ENCODE measurements at regions not wholly inside any gene's neighbourhood (a gene's known extent, or its start where the extent isn't known, plus 50 kb on each side); places are given as distances from the start of the nearest gene placed in this dataset.

GRCh38 chr11:70537576-70538571, 139.5 kb downstream of the CTTN start:
- DNase-seq, result no peak

- DNase-seq, result no peak
These were observed 140.5 kb downstream of the CTTN start for GRCh38 chr11:70538641-70539359.

GRCh38 chr11:70539360-70540095, 141.2 kb downstream of the CTTN start:
- no peak for DNase-seq

- DNase-seq, result no peak
These were observed 141.9 kb downstream of the CTTN start for GRCh38 chr11:70540196-70540595.

- DNase-seq, result no peak
These were observed 142.8 kb downstream of the CTTN start for GRCh38 chr11:70541176-70541575.

GRCh38 chr11:70541699-70542098, 143.4 kb downstream of the CTTN start:
- no peak for DNase-seq

GRCh38 chr11:70542406-70542805, 144.1 kb downstream of the CTTN start:
- DNase-seq, result no peak

- no peak for DNase-seq
These were observed 144.5 kb downstream of the CTTN start for GRCh38 chr11:70542811-70543210.

GRCh38 chr11:70543611-70544010, 145.3 kb downstream of the CTTN start:
- DNase-seq, result no peak

- no peak for DNase-seq
These were observed 145.9 kb downstream of the CTTN start for GRCh38 chr11:70544067-70544773.

GRCh38 chr11:70544774-70545609, 146.7 kb downstream of the CTTN start:
- no peak for DNase-seq

- no peak for DNase-seq
These were observed 147.2 kb downstream of the CTTN start for GRCh38 chr11:70545610-70545912.

GRCh38 chr11:70546191-70546940, 148.0 kb downstream of the CTTN start:
- DNase-seq, result no peak

GRCh38 chr11:70547386-70547785, 149.1 kb downstream of the CTTN start:
- no peak for DNase-seq

- DNase-seq, result no peak
These were observed 149.7 kb downstream of the CTTN start for GRCh38 chr11:70547821-70548670.

GRCh38 chr11:70548976-70549375, 150.6 kb downstream of the CTTN start:
- no peak for DNase-seq

GRCh38 chr11:70549386-70549785, 151.1 kb downstream of the CTTN start:
- DNase-seq, result no peak

GRCh38 chr11:70549796-70550195, 151.5 kb downstream of the CTTN start:
- DNase-seq, result no peak

GRCh38 chr11:70550456-70551195, 152.3 kb downstream of the CTTN start:
- no peak for DNase-seq
